Activated CD8-positive, alpha-beta memory T cell treated with anti-CD3 and anti-CD28 coated beads for 36 hours (primary cell): ENCODE measurements at regions not wholly inside any gene's neighbourhood (a gene's known extent, or its start where the extent isn't known, plus 50 kb on each side); places are given as distances from the start of the nearest gene placed in this dataset.

Experiments used
- CTCF ChIA-PET: fragments of 350-600 bp; sonication (Branson Sonifier 250); formaldehyde crosslinking; loops from one replicate; lab custom pipeline; 2021; ENCODE audit warnings: antibody characterized with exemption; lab: Charles Lee
- POLR2A ChIA-PET: fragments of 350-600 bp; sonication (Branson Sonifier 250); formaldehyde crosslinking; loops from one replicate; lab custom pipeline; 2021; ENCODE audit warnings: antibody characterized with exemption; lab: Charles Lee

GRCh38 chr2:226063704-226064440 is 664.4 kb downstream of the NYAP2 start:
- ChIA-PET CTCF (no interaction called here), POLR2A (no interaction called here)

- ChIA-PET CTCF (no interaction called here), POLR2A (no interaction called here)
Observed at GRCh38 chr2:226059961-226060627, 660.6 kb downstream of the NYAP2 start.

- CTCF ChIA-PET: no interaction called here
- POLR2A ChIA-PET: no interaction called here
Observed at GRCh38 chr2:226057914-226058313, 658.4 kb downstream of the NYAP2 start.

- ChIA-PET POLR2A (no interaction called here), CTCF (no interaction called here)
Observed at GRCh38 chr2:226057365-226057764, 657.9 kb downstream of the NYAP2 start.

GRCh38 chr2:226052772-226053416 is 653.4 kb downstream of the NYAP2 start:
- ChIA-PET POLR2A (no interaction called here), CTCF (no interaction called here)

- POLR2A ChIA-PET: no interaction called here
- CTCF ChIA-PET: no interaction called here
Observed at GRCh38 chr2:226050822-226051221, 651.3 kb downstream of the NYAP2 start.

- ChIA-PET POLR2A (no interaction called here), CTCF (no interaction called here)
Observed at GRCh38 chr2:226048611-226049010, 649.1 kb downstream of the NYAP2 start.

- CTCF ChIA-PET: no interaction called here
Observed at GRCh38 chr2:226045080-226045479, 645.6 kb downstream of the NYAP2 start.

GRCh38 chr2:226040344-226040900 is 640.9 kb downstream of the NYAP2 start:
- ChIA-PET CTCF (interaction anchor here (0.7 kb wide), 1 partner anchor 400 kb away, joined by 4 read pairs; no protein-coding TSS in a partner anchor), POLR2A (no interaction called here)

More at GRCh38 chr2:226045080-226045479, 645.6 kb downstream of the NYAP2 start:
- POLR2A ChIA-PET: no interaction called here

GRCh38 chr2:226037526-226037925 is 638.0 kb downstream of the NYAP2 start:
- ChIA-PET CTCF (no interaction called here), POLR2A (no interaction called here)

- POLR2A ChIA-PET: no interaction called here
- CTCF ChIA-PET: no interaction called here
Observed at GRCh38 chr2:226031647-226032501, 632.4 kb downstream of the NYAP2 start.

- POLR2A ChIA-PET: no interaction called here
- CTCF ChIA-PET: no interaction called here
Observed at GRCh38 chr2:226030788-226031646, 631.5 kb downstream of the NYAP2 start.

GRCh38 chr2:226030369-226030768 is 630.9 kb downstream of the NYAP2 start:
- CTCF ChIA-PET: no interaction called here

GRCh38 chr2:226023946-226024345 is 624.4 kb downstream of the NYAP2 start:
- ChIA-PET CTCF (no interaction called here), POLR2A (no interaction called here)

More at GRCh38 chr2:226030369-226030768, 630.9 kb downstream of the NYAP2 start:
- POLR2A ChIA-PET: no interaction called here

GRCh38 chr2:226023383-226023782 is 623.9 kb downstream of the NYAP2 start:
- ChIA-PET POLR2A (no interaction called here), CTCF (no interaction called here)

- POLR2A ChIA-PET: no interaction called here
Observed at GRCh38 chr2:226020956-226021355, 621.4 kb downstream of the NYAP2 start.

GRCh38 chr2:226020176-226020575 is 620.7 kb downstream of the NYAP2 start:
- ChIA-PET POLR2A (no interaction called here), CTCF (no interaction called here)

More at GRCh38 chr2:226020956-226021355, 621.4 kb downstream of the NYAP2 start:
- CTCF ChIA-PET: no interaction called here

GRCh38 chr2:226018641-226019040 is 619.1 kb downstream of the NYAP2 start:
- POLR2A ChIA-PET: no interaction called here
- CTCF ChIA-PET: no interaction called here
